ENCODE measurements at regions not wholly inside any gene's neighbourhood (a gene's known extent, or its start where the extent isn't known, plus 50 kb on each side); places are given as distances from the start of the nearest gene placed in this dataset.

GRCh38 chr9:17057729-17058128 lies 77.1 kb upstream of the CNTLN start:
- Histone ChIP-seq H3K27ac (ENCODE audit: low read depth, low read length) (no peak overlapping the region), H4K20me1 (replicated peaks in 1 of 2; ENCODE audit: control insufficient read depth in 1 of 2, insufficient read depth in 2 of 2, low read length in 2 of 2) (no peaks in the 10 kb centered on the region), H2BK12ac (ENCODE audit: low read depth, low read length) (no peak overlapping the region), H3K23me2 (ENCODE audit: low read depth, low read length) (no peaks in the 10 kb centered on the region), H2BK15ac (ENCODE audit: low read length) (no peak overlapping the region), H4K91ac (replicated peaks; ENCODE audit: insufficient read length, low read length) (no peak overlapping the region), H2AK5ac (ENCODE audit: low read depth, low read length) (no peak overlapping the region), H3K14ac (ENCODE audit: insufficient read length) (no peak overlapping the region), H2BK5ac (ENCODE audit: low read depth, low read length) (no peak overlapping the region), H3K4ac (replicated peaks; ENCODE audit: insufficient read length, low read depth, low read length) (no peak overlapping the region), H3K18ac (ENCODE audit: extremely low read depth, low read length) (no peak overlapping the region), H2BK20ac (ENCODE audit: low read length) (no peak overlapping the region), H2AFZ (ENCODE audit: low read length) (no peak overlapping the region), H3K79me2 (ENCODE audit: control insufficient read depth in 1 of 2, insufficient read depth in 2 of 2, low read length in 2 of 2) (no peaks in the 10 kb centered on the region), H3K79me1 (ENCODE audit: low read depth, low read length) (no peaks in the 10 kb centered on the region), H3K4me1 (replicated peaks in 1 of 4; ENCODE audit: control insufficient read depth in 3 of 4, insufficient read depth in 4 of 4, low read length in 3 of 4) (no peaks in the 10 kb centered on the region), H3K36me3 (ENCODE audit: control insufficient read depth in 2 of 4, insufficient read depth in 4 of 4, low read length in 3 of 4) (no peaks in the 10 kb centered on the region), H4K8ac (ENCODE audit: extremely low read depth, insufficient read depth, low read length) (no peak overlapping the region), H2BK120ac (replicated peaks; ENCODE audit: low read depth, low read length) (no peak overlapping the region), H3K4me2 (ENCODE audit: insufficient read depth in 1 of 2, low read depth in 2 of 2, low read length in 2 of 2) (no peak overlapping the region), H4K5ac (ENCODE audit: insufficient read length, low read depth, low read length) (no peak overlapping the region), H3K9ac (replicated peaks in 1 of 4; ENCODE audit: extremely low read depth in 1 of 4, low read depth in 3 of 4, low read length in 3 of 4) (no peak overlapping the region), H3K23ac (ENCODE audit: insufficient read length) (no peak overlapping the region), H3K27me3 (replicated peaks in 1 of 4; ENCODE audit: control insufficient read depth in 3 of 4, extremely low read depth in 1 of 4, insufficient read depth in 3 of 4, low read length in 3 of 4) (no peaks in the 10 kb centered on the region), H3K56ac (replicated peaks; ENCODE audit: insufficient read length, low read depth, low read length) (no peak overlapping the region), H3K4me3 (ENCODE audit: extremely low read depth in 1 of 4, insufficient read depth in 2 of 4, low read depth in 3 of 4, low read length in 4 of 4) (no peak overlapping the region), H3K9me3 (ENCODE audit: insufficient read depth in 2 of 2, low read depth in 1 of 2, low read length in 1 of 2) (no peaks in the 10 kb centered on the region)
- no peak for FAIRE-seq
- ChIA-PET POLR2A (ENCODE audit: partially characterized antibody) (no interaction called here), CTCF (ENCODE audit: partially characterized antibody) (interaction anchor here (0.6 to 1.4 kb wide), 5 partner anchors 10 to 405 kb away, joined by 3 to 7 read pairs (median 3); no protein-coding TSS in a partner anchor)
- no peak for TF ChIP-seq CHD2 (IDR thresholded peaks at IDR 0.05; ENCODE audit: low read length)
- no peak for DNase-seq (ENCODE audit: low read depth in 1 of 2, low spot score in 2 of 2)
- 60% methylated on average over 3 of the region's 3 CpGs; no CpG with 5 or more reads in 1 of the 2 experiments for WGBS, 2 experiments (ENCODE audit: extremely low coverage in 1 of 2, insufficient coverage in 1 of 2, insufficient read length in 1 of 2, insufficient replicate concordance in 2 of 2, low coverage in 1 of 2, low lambda C conversion rate in 2 of 2, missing lambda C conversion rate in 1 of 2)

All from H1 (cell line).